ENCODE measurements at regions not wholly inside any gene's neighbourhood (a gene's known extent, or its start where the extent isn't known, plus 50 kb on each side); places are given as distances from the start of the nearest gene placed in this dataset.
"Not testable (repeated sequence)": the region's sequence is repeated elsewhere in the genome, so short reads cannot be mapped to it uniquely, and the experiment has no call there.

DNA sequence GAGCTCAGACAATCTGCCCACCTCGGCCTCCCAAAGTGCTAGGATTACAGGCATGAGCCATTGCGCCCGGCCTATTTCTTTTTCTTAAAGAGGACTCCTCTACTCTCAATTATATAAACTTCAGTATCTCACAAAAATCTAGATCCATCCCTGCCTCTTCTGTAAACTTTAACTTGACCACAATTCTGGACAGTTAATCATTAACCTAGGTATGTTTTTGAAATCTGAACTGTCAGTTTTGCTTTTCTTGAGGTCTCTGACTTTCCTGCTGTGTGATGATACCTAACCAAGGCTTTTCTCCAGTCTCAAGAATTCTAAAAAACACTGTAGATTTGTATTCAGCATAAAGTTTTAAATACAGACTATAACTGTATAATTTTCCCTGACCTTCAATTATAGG is 388.2 kb upstream of the SYNCRIP start:
- Histone ChIP-seq H3K36me3 (ENCODE audit: control insufficient read depth, insufficient read depth, low read length) (no peaks in the 10 kb centered on the region), H3K4me1 (ENCODE audit: control insufficient read depth, insufficient read depth, low read length) (no peaks in the 10 kb centered on the region), H3K4me3 (ENCODE audit: low read depth, low read length) (no peak overlapping the region), H3K9ac (ENCODE audit: low read depth, low read length) (no peak overlapping the region), H3K27me3 (ENCODE audit: control insufficient read depth, insufficient read depth, low read length) (no peaks in the 10 kb centered on the region), H3K9me3 (ENCODE audit: control insufficient read depth, insufficient read depth, low read length) (no peaks in the 10 kb centered on the region)

GRCh38 chr6:86028776-86029175 is 386.1 kb upstream of the SYNCRIP start:
- H3K9ac ChIP-seq (ENCODE audit: low read depth, low read length) = no peak overlapping the region
- H3K4me3 ChIP-seq (ENCODE audit: low read depth, low read length) = no peak overlapping the region
- no peaks in the 10 kb centered on the region for H3K4me1 ChIP-seq (ENCODE audit: control insufficient read depth, insufficient read depth, low read length)
- H3K9me3 ChIP-seq (ENCODE audit: control insufficient read depth, insufficient read depth, low read length) = no peaks in the 10 kb centered on the region
- H3K27me3 ChIP-seq (ENCODE audit: control insufficient read depth, insufficient read depth, low read length) = no peaks in the 10 kb centered on the region
- no peaks in the 10 kb centered on the region for H3K36me3 ChIP-seq (ENCODE audit: control insufficient read depth, insufficient read depth, low read length)

DNA sequence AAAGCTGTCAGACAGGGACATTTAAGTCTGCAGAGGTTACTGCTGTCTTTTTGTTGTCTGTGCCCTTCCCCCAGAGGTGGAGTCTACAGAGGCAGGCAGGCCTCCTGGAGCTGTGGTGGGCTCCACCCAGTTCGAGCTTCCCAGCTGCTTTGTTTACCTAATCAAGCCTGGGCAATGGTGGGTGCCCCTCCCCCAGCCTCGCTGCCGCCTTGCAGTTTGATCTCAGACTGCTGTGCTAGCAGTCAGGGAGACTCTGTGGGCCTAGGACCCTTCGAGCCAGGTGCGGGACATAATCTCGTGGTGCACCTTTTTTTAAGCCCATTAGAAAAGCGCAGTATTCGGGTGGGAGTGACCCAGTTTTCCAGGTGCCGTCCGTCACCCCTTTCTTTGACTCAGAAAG is 384.2 kb upstream of the SYNCRIP start:
- Histone ChIP-seq H3K9ac (ENCODE audit: low read depth, low read length) (peak overlapping the region; percentile 54), H3K4me3 (ENCODE audit: low read depth, low read length) (peak overlapping the region; percentile 43)
- not testable (repeated sequence) for H3K36me3 ChIP-seq (ENCODE audit: control insufficient read depth, insufficient read depth, low read length); H3K9me3 ChIP-seq (ENCODE audit: control insufficient read depth, insufficient read depth, low read length); H3K27me3 ChIP-seq (ENCODE audit: control insufficient read depth, insufficient read depth, low read length); H3K4me1 ChIP-seq (ENCODE audit: control insufficient read depth, insufficient read depth, low read length)

DNA sequence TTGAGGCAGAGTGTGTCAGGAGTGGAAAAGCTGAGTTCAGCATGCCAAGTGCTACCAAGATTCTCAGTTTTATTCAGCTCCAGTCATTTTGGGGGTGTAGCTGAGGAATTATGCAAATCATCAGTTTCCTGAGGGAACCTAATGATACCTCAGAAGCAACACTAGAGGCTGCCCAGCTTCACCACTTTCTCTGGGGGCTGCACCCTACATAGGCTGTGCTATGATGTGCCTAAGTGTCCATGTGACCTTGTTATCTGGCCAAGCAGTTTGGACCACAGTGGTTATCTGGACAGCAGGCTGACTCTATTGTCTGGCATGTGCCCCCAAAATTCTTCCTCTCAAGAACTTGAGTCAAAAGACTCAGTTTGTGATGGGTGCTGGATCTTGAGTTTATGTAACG is 374.6 kb upstream of the SYNCRIP start:
- Histone ChIP-seq H3K27me3 (ENCODE audit: control insufficient read depth, insufficient read depth, low read length) (no peaks in the 10 kb centered on the region), H3K9me3 (ENCODE audit: control insufficient read depth, insufficient read depth, low read length) (no peaks in the 10 kb centered on the region), H3K4me1 (ENCODE audit: control insufficient read depth, insufficient read depth, low read length) (no peaks in the 10 kb centered on the region), H3K4me3 (ENCODE audit: low read depth, low read length) (no peak overlapping the region), H3K36me3 (ENCODE audit: control insufficient read depth, insufficient read depth, low read length) (no peaks in the 10 kb centered on the region), H3K9ac (ENCODE audit: low read depth, low read length) (no peak overlapping the region)

GRCh38 chr6:86016567-86016966 is 373.9 kb upstream of the SYNCRIP start:
- Histone ChIP-seq H3K27me3 (ENCODE audit: control insufficient read depth, insufficient read depth, low read length) (no peaks in the 10 kb centered on the region), H3K4me3 (ENCODE audit: low read depth, low read length) (no peak overlapping the region), H3K9me3 (ENCODE audit: control insufficient read depth, insufficient read depth, low read length) (no peaks in the 10 kb centered on the region), H3K4me1 (ENCODE audit: control insufficient read depth, insufficient read depth, low read length) (no peaks in the 10 kb centered on the region), H3K36me3 (ENCODE audit: control insufficient read depth, insufficient read depth, low read length) (no peaks in the 10 kb centered on the region), H3K9ac (ENCODE audit: low read depth, low read length) (no peak overlapping the region)

GRCh38 chr6:86016077-86016476 is 373.4 kb upstream of the SYNCRIP start:
- H3K4me1 ChIP-seq (ENCODE audit: control insufficient read depth, insufficient read depth, low read length) = no peaks in the 10 kb centered on the region
- H3K9ac ChIP-seq (ENCODE audit: low read depth, low read length) = no peak overlapping the region
- no peaks in the 10 kb centered on the region for H3K27me3 ChIP-seq (ENCODE audit: control insufficient read depth, insufficient read depth, low read length)
- H3K9me3 ChIP-seq (ENCODE audit: control insufficient read depth, insufficient read depth, low read length) = no peaks in the 10 kb centered on the region
- no peaks in the 10 kb centered on the region for H3K36me3 ChIP-seq (ENCODE audit: control insufficient read depth, insufficient read depth, low read length)
- H3K4me3 ChIP-seq (ENCODE audit: low read depth, low read length) = no peak overlapping the region

DNA sequence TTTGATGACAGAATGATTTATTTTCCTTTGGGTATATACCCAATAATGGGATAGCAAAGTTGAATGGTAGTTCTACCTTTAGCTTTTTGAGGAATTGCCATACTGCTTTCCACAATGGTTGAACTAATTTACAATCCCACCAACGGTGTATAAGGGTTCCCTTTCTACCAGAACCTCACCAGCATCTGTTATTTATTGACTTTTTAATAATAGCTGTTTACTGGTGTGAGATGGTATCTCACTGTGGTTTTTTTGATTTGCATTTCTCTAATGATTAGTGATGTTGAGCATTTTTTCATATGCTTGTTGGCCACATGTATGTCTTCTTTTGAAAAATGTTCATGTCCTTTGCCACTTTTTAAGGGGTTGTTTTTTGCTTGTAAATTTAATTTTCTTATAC is 370.3 kb upstream of the SYNCRIP start:
- not testable (repeated sequence) for H3K9me3 ChIP-seq (ENCODE audit: control insufficient read depth, insufficient read depth, low read length); H3K27me3 ChIP-seq (ENCODE audit: control insufficient read depth, insufficient read depth, low read length); H3K9ac ChIP-seq (ENCODE audit: low read depth, low read length); H3K4me1 ChIP-seq (ENCODE audit: control insufficient read depth, insufficient read depth, low read length); H3K4me3 ChIP-seq (ENCODE audit: low read depth, low read length); H3K36me3 ChIP-seq (ENCODE audit: control insufficient read depth, insufficient read depth, low read length)

- H3K9ac ChIP-seq (ENCODE audit: low read depth, low read length) = no peak overlapping the region
- no peak overlapping the region for H3K4me3 ChIP-seq (ENCODE audit: low read depth, low read length)
- no peaks in the 10 kb centered on the region for H3K27me3 ChIP-seq (ENCODE audit: control insufficient read depth, insufficient read depth, low read length)
- no peaks in the 10 kb centered on the region for H3K9me3 ChIP-seq (ENCODE audit: control insufficient read depth, insufficient read depth, low read length)
- no peaks in the 10 kb centered on the region for H3K4me1 ChIP-seq (ENCODE audit: control insufficient read depth, insufficient read depth, low read length)
- H3K36me3 ChIP-seq (ENCODE audit: control insufficient read depth, insufficient read depth, low read length) = no peaks in the 10 kb centered on the region
These were observed 368.5 kb upstream of the SYNCRIP start for GRCh38 chr6:86010915-86011786.

- no peaks in the 10 kb centered on the region for H3K36me3 ChIP-seq (ENCODE audit: control insufficient read depth, insufficient read depth, low read length)
- no peak overlapping the region for H3K4me3 ChIP-seq (ENCODE audit: low read depth, low read length)
- H3K9ac ChIP-seq (ENCODE audit: low read depth, low read length) = no peak overlapping the region
- H3K9me3 ChIP-seq (ENCODE audit: control insufficient read depth, insufficient read depth, low read length) = no peaks in the 10 kb centered on the region
- no peaks in the 10 kb centered on the region for H3K4me1 ChIP-seq (ENCODE audit: control insufficient read depth, insufficient read depth, low read length)
- no peaks in the 10 kb centered on the region for H3K27me3 ChIP-seq (ENCODE audit: control insufficient read depth, insufficient read depth, low read length)
These were observed 354.5 kb upstream of the SYNCRIP start for GRCh38 chr6:85997206-85997605.

DNA sequence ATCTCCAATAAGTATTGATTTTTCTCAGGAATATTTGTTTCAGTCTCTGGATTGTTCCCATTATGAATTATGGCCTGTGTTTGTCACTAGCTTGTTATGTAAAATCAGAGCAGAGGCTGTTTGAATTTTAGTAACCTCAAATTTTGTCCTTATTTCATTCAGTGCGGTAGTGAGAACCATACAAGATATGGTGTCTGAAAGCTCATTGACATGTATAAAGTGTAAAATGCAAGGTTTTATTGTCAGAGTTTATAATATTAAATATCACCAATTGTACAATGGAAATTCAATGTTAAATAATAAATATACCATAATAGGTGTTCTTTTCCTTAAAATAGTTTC is 353.3 kb upstream of the SYNCRIP start:
- Histone ChIP-seq H3K9ac (ENCODE audit: low read depth, low read length) (no peak overlapping the region), H3K4me1 (ENCODE audit: control insufficient read depth, insufficient read depth, low read length) (no peaks in the 10 kb centered on the region), H3K27me3 (ENCODE audit: control insufficient read depth, insufficient read depth, low read length) (no peaks in the 10 kb centered on the region)

DNA sequence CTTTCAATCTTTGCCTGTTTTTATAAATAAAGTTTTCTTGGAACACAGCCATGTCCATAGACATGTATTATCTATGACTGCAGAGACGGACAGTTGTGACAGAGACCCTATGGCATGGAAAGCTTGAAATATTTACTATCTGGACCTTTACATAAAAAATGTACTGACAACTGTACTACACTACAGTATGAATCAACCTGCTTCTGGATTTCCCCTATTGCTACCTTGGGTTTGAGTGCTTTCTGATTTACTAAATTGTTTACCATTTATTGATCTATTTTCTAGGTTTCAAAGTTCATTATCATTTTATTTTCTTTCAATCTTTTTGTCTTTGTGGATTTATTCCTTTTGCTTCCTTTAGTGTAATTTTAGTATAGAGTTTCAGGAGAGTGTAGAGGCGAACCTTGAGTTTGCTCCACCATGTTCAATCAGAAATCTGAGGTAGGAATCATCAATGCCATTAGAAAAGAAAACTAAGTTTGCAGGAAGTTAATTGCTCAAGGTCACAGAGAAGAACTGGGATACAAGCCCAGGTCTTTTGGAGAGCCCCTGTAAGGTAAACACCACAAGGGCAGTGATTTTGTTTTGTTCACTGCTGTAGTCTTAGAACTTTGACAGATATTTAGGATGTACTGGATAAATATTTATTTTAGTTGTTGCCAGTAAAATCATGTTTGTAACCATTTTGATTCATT is 352.8 kb upstream of the SYNCRIP start:
- H3K4me1 ChIP-seq (ENCODE audit: control insufficient read depth, insufficient read depth, low read length) = no peaks in the 10 kb centered on the region
- no peak overlapping the region for H3K4me3 ChIP-seq (ENCODE audit: low read depth, low read length)
- no peak overlapping the region for H3K9ac ChIP-seq (ENCODE audit: low read depth, low read length)
- no peaks in the 10 kb centered on the region for H3K27me3 ChIP-seq (ENCODE audit: control insufficient read depth, insufficient read depth, low read length)
- H3K36me3 ChIP-seq (ENCODE audit: control insufficient read depth, insufficient read depth, low read length) = no peaks in the 10 kb centered on the region
- H3K9me3 ChIP-seq (ENCODE audit: control insufficient read depth, insufficient read depth, low read length) = no peaks in the 10 kb centered on the region

More for the DNA sequence above, 353.3 kb upstream of the SYNCRIP start:
- Histone ChIP-seq H3K36me3 (ENCODE audit: control insufficient read depth, insufficient read depth, low read length) (no peaks in the 10 kb centered on the region), H3K4me3 (ENCODE audit: low read depth, low read length) (no peak overlapping the region), H3K9me3 (ENCODE audit: control insufficient read depth, insufficient read depth, low read length) (no peaks in the 10 kb centered on the region)

- no peaks in the 10 kb centered on the region for H3K27me3 ChIP-seq (ENCODE audit: control insufficient read depth, insufficient read depth, low read length)
These were observed 344.0 kb upstream of the SYNCRIP start for GRCh38 chr6:85986681-85987080.

More at GRCh38 chr6:85986681-85987080, 344.0 kb upstream of the SYNCRIP start:
- Histone ChIP-seq H3K9ac (ENCODE audit: low read depth, low read length) (no peak overlapping the region), H3K36me3 (ENCODE audit: control insufficient read depth, insufficient read depth, low read length) (no peaks in the 10 kb centered on the region), H3K4me3 (ENCODE audit: low read depth, low read length) (no peak overlapping the region), H3K4me1 (ENCODE audit: control insufficient read depth, insufficient read depth, low read length) (no peaks in the 10 kb centered on the region), H3K9me3 (ENCODE audit: control insufficient read depth, insufficient read depth, low read length) (peaks cover 3% of the 10 kb centered on the region)
